ENCODE measurements at regions not wholly inside any gene's neighbourhood (a gene's known extent, or its start where the extent isn't known, plus 50 kb on each side); places are given as distances from the start of the nearest gene placed in this dataset.

DNA sequence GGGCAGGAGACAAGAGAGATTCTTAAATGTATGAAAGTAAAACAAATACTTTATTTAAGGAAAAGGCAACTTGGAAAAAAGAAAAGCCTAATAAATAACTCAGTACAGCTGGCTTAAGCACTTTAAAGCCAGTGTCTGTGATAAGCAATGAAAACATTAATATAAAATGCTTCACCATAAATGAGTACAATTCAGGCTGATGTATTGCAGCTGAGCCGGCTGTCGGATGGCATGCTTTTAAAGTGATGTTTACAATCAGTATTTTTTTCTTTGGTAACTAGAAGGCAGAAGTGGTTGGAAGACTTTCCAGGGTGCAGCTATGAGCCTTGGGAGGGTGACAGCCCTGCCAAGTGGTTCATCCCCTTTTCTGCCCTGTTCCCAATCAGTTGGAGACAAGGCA, 58.7 kb upstream of the CELF4 start:
- H3K4me1 Mint-ChIP-seq, result no peaks in the 10 kb centered on the region
- no peak overlapping the region for H3K4me3 Mint-ChIP-seq
- DNase-seq (ENCODE audit: low spot score in 2 of 2) (no peak), ATAC-seq (no peak)
- no peaks in the 10 kb centered on the region for H3K36me3 Mint-ChIP-seq
- no peak overlapping the region for H3K27ac Mint-ChIP-seq
- peaks cover 6% of the 10 kb centered on the region for H3K9me3 Mint-ChIP-seq

DNA sequence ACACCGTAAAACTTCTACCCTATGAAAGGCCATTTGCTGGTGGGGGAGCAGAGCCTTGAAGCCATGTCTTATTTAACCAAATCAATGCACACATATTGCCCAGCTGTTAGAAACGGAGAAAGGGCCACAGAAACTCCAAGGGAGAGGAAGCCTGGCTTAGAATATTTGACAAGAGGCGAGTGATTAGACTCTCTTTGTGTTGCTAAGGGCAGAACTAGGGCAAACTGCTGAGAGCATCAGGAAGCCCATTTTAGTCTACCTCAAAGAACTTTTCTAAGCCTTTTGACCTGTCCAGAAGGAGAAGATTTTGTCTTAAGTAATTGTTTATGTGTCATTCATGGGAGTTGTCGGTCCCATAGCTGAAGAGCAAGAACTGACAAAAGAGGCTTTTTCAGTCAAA, 54.4 kb upstream of the CELF4 start:
- peaks cover 9% of the 10 kb centered on the region for H3K9me3 Mint-ChIP-seq
- ATAC-seq (no peak), DNase-seq (ENCODE audit: low spot score in 2 of 2) (no peak)
- H3K36me3 Mint-ChIP-seq, result no peaks in the 10 kb centered on the region
- H3K27ac Mint-ChIP-seq, result no peak overlapping the region
- no peak overlapping the region for H3K4me3 Mint-ChIP-seq
- no peaks in the 10 kb centered on the region for H3K4me1 Mint-ChIP-seq

DNA sequence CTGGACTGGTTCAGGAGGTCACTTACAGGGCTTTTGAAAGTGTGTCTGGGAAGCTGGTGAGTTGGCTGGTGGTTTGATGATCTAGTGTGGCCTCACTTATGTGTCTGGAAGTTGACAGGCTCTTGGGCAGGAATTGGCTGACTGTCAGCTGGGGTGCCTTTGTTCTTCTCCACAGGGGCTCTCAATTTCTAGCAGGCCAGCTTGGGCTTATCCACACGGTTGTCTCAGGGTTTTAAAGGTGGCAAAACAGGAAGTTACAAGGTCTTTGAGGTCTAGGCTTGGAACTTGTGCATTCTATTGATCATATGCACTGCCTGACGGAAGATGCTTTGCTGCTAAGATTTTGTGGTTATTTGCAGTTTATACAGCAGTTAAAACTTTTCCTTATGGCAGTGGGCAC, 52.0 kb upstream of the CELF4 start:
- Mint-ChIP-seq H3K36me3 (no peaks in the 10 kb centered on the region), H3K4me1 (no peaks in the 10 kb centered on the region), H3K9me3 (peaks cover 4% of the 10 kb centered on the region), H3K4me3 (no peak overlapping the region), H3K27ac (no peak overlapping the region)
- no peak for DNase-seq (ENCODE audit: low spot score in 2 of 2)
- no peak for ATAC-seq

All from stimulated activated effector memory CD8-positive, alpha-beta T cell treated with anti-CD3 and anti-CD28 coated beads, Interleukin-12 subunit alpha, Interleukin-12 subunit beta, amount 100 ng/mL, for 72 hours (primary cell).